Endothelial cell of umbilical vein (primary cell): ENCODE measurements at regions not wholly inside any gene's neighbourhood (a gene's known extent, or its start where the extent isn't known, plus 50 kb on each side); places are given as distances from the start of the nearest gene placed in this dataset.

Experiments
- BruUV-seq: library from RNA; stranded (reverse); fragments of 400-500 nt; replicated peaks from 2 replicates; lab custom pipeline; 2021; lab: Mats Ljungman, UMichigan
- CTCF ChIA-PET: fragments of 300-600, 350-600 bp; sonication (Branson Sonifier 250); formaldehyde crosslinking; loops from one replicate; lab custom pipeline; 2021; ENCODE audit warnings: antibody characterized with exemption, inconsistent platforms; lab: Charles Lee
- POLR2A ChIA-PET: fragments of 300-600, 350-600 bp; sonication (Branson Sonifier 250); formaldehyde crosslinking; loops from one replicate; lab custom pipeline; 2021; ENCODE audit warnings: antibody characterized with exemption, inconsistent platforms; lab: Charles Lee
- DNase-seq: peaks from one replicate; pipeline ENCODE4 v3.0.0-alpha.2; 2011; ENCODE audit warnings: low read depth, low spot score
- FAIRE-seq: peaks from 2 replicates; lab custom pipeline; 2011; peaks lifted over from hg19 to GRCh38; lab: Jason Lieb, UNC
- H2AFZ ChIP-seq: 2 replicates; pipeline ENCODE4 v1.6.0; 2012; ENCODE audit warnings: low read depth, low read length, control low read depth, inconsistent platforms
- H3K27ac ChIP-seq: 2 replicates; pipeline ENCODE4 v1.5.1; 2011; ENCODE audit warnings: low read depth, mild to moderate bottlenecking, control low read depth, low read length, moderate library complexity; ENCODE audit not compliant: insufficient read depth
- H3K27me3 ChIP-seq, 2 experiments: 2 replicates each; pipeline versions ENCODE4 v1.6.0 to v1.6.1; 2011; ENCODE audit warnings: low read length in 2 of 2, mixed read lengths in 1 of 2; ENCODE audit not compliant: control insufficient read depth in 2 of 2, insufficient read depth in 2 of 2
- H3K36me3 ChIP-seq, 2 experiments: 2 replicates in 1 of 2; 3 replicates in 1 of 2; pipeline ENCODE4 v1.5.1; 2011; ENCODE audit warnings: low read length in 2 of 2, mild to moderate bottlenecking in 1 of 2, moderate library complexity in 1 of 2; ENCODE audit not compliant: control insufficient read depth in 2 of 2, insufficient read depth in 2 of 2; ENCODE audit errors: extremely low read depth in 1 of 2
- H3K4me1 ChIP-seq: 3 replicates; pipeline ENCODE4 v1.5.1; 2011; ENCODE audit warnings: mild to moderate bottlenecking, low read length; ENCODE audit not compliant: control insufficient read depth, insufficient read depth; ENCODE audit errors: extremely low read depth
- H3K4me2 ChIP-seq: 2 replicates; pipeline ENCODE4 v1.6.1; 2011; ENCODE audit warnings: low read length, control low read depth, mixed read lengths; ENCODE audit not compliant: insufficient read depth
- H3K4me3 ChIP-seq, 3 experiments: fragments of 200-600 bp in 1 of 3; sonication (generic), shearing (Covaris generic) in 1 of 3; replicated peaks in 1 of 3; 2 replicates each; pipeline ENCODE4 v1.5.1; 2011 to 2016; ENCODE audit warnings: control low read depth in 3 of 3, low read length in 3 of 3, mild to moderate bottlenecking in 2 of 3, inconsistent platforms in 1 of 3, low read depth in 1 of 3, moderate library complexity in 1 of 3; ENCODE audit not compliant: insufficient read depth in 1 of 3
- H3K79me2 ChIP-seq: 2 replicates; pipeline ENCODE4 v1.6.0; 2012; ENCODE audit warnings: low read length, inconsistent platforms; ENCODE audit not compliant: control insufficient read depth, insufficient read depth
- H3K9ac ChIP-seq: replicated peaks from 2 replicates; pipeline ENCODE3; 2011; ENCODE audit warnings: low read length, control low read depth; ENCODE audit not compliant: insufficient read depth; ENCODE audit errors: extremely low read depth
- H3K9me1 ChIP-seq: replicated peaks from 3 replicates; pipeline ENCODE4 v1.6.0; 2011; ENCODE audit warnings: mild to moderate bottlenecking, low read length; ENCODE audit not compliant: control insufficient read depth, insufficient read depth; ENCODE audit errors: extremely low read depth
- H3K9me3 ChIP-seq: replicated peaks from 2 replicates; pipeline ENCODE4 v1.5.1; 2012; ENCODE audit warnings: low read length, inconsistent platforms; ENCODE audit not compliant: control insufficient read depth, insufficient read depth
- H4K20me1 ChIP-seq: replicated peaks from 2 replicates; pipeline ENCODE3; 2011; ENCODE audit warnings: mild to moderate bottlenecking, low read length; ENCODE audit not compliant: control insufficient read depth, insufficient read depth; ENCODE audit errors: extremely low read depth
- EZH2 ChIP-seq: IDR thresholded peaks from 2 replicates; pipeline ENCODE4 v1.6.1; 2012; ENCODE audit warnings: borderline replicate concordance, low read depth, mild to moderate bottlenecking, moderate library complexity, low read length, inconsistent platforms; ENCODE audit not compliant: severe bottlenecking
- FOS ChIP-seq: IDR thresholded peaks from 2 replicates; pipeline ENCODE4 v1.6.1; 2011; ENCODE audit warnings: mild to moderate bottlenecking, low read length, moderate library complexity, borderline replicate concordance; ENCODE audit not compliant: insufficient read depth
- JUN ChIP-seq: IDR thresholded peaks from 2 replicates; pipeline ENCODE4 v1.6.1; 2011; ENCODE audit warnings: borderline replicate concordance, low read depth; ENCODE audit not compliant: insufficient read length, insufficient read depth
- POLR2A ChIP-seq: IDR thresholded peaks from 2 replicates; pipeline ENCODE4 v1.6.1; 2012; ENCODE audit warnings: low read depth, mild to moderate bottlenecking, control low read depth, low read length
- POLR2AphosphoS5 ChIP-seq: IDR thresholded peaks from 2 replicates; pipeline ENCODE4 v1.6.1; 2012; ENCODE audit warnings: low read depth, mild to moderate bottlenecking, control low read depth, low read length, moderate library complexity; ENCODE audit not compliant: insufficient read depth
- dilution Hi-C: fragments of 300-500 bp; cut with MboI; formaldehyde crosslinking; loops from one replicate; pipeline ENCODE4 v1.15.0; 2019; ENCODE audit warnings: low sequenced_read_pairs; ENCODE audit not compliant: extremely low pct_ligation_motif_present
- intact Hi-C: fragments of 100-400 bp; cut with micrococcal nuclease; formaldehyde crosslinking; loops from one replicate; pipeline ENCODE4 v1.10.0; 2022
- TF ChIP-seq, protein P1 (sequence below), 2 donors: IDR thresholded peaks; 1 replicate in 1 of 2; 2 replicates in 1 of 2; pipeline ENCODE4 v1.5.1; 2011; ENCODE audit warnings: low read length in 2 of 2, mild to moderate bottlenecking in 2 of 2, moderate library complexity in 2 of 2, control low read depth in 1 of 2, inconsistent platforms in 1 of 2, low read depth in 1 of 2; ENCODE audit not compliant: insufficient read depth in 1 of 2; ENCODE audit errors: extremely low read depth in 1 of 2
- TF ChIP-seq, protein P2 (sequence below): IDR thresholded peaks from 2 replicates; pipeline ENCODE4 v1.6.1; 2011; ENCODE audit not compliant: insufficient read depth, insufficient read length

DNA sequence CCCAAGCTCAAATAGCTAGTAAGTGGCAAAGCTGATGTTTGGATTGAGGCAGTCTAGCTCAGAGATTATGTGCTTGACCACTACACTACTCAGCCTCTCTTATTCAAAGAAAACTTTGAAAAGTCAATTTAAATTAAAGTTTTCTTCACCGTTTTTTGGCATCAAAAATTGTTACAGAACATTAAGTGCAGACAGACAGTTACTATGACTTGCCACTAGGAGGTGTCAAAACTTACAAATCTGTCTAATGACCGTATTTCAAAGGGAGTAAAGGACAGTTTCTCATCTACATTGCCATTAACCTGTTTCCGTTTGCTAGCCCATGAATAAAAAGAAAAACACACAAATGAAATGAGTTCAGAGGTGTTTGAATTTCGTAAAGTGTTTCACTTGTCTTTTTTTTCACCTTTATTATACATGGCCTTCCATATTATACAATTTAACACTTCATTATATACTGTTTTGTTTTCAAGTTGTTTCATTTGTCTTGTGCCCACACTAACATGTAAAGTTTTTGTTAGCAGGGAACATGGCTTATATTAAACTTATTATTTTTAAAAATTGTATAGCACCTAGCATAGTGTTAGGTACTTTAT is 57.4 kb upstream of the MTF2 start:
- no peaks in the 10 kb centered on the region for H3K9me1 ChIP-seq
- H3K27me3 ChIP-seq, result peaks cover 16 to 17% of the 10 kb centered on the region in 2 experiments
- H3K4me2 ChIP-seq, result peak overlapping the region; percentile 24
- no peaks in the 10 kb centered on the region for H3K9me3 ChIP-seq
- ChIA-PET POLR2A (no interaction called here), CTCF (interaction anchor here (1.1 to 2.7 kb wide), 6 partner anchors 29 to 283 kb away, joined by 3 to 23 read pairs (median 4); no protein-coding TSS in a partner anchor)
- peaks cover 2% of the 10 kb centered on the region for H4K20me1 ChIP-seq
- FAIRE-seq (peak; percentile 90), DNase-seq (peak; percentile 57)
- dilution Hi-C loops (no loop called here), intact Hi-C loops (loop anchor here (1.0 kb wide), 2 partner anchors 41 to 283 kb away; no protein-coding TSS in a partner anchor)
- no peak overlapping the region for H2AFZ ChIP-seq
- TF ChIP-seq, protein P1, sequence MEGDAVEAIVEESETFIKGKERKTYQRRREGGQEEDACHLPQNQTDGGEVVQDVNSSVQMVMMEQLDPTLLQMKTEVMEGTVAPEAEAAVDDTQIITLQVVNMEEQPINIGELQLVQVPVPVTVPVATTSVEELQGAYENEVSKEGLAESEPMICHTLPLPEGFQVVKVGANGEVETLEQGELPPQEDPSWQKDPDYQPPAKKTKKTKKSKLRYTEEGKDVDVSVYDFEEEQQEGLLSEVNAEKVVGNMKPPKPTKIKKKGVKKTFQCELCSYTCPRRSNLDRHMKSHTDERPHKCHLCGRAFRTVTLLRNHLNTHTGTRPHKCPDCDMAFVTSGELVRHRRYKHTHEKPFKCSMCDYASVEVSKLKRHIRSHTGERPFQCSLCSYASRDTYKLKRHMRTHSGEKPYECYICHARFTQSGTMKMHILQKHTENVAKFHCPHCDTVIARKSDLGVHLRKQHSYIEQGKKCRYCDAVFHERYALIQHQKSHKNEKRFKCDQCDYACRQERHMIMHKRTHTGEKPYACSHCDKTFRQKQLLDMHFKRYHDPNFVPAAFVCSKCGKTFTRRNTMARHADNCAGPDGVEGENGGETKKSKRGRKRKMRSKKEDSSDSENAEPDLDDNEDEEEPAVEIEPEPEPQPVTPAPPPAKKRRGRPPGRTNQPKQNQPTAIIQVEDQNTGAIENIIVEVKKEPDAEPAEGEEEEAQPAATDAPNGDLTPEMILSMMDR (IDR thresholded peaks at IDR 0.05; ENCODE audit: extremely low read depth in 1 of 2, insufficient read depth in 1 of 2, low read depth in 1 of 2, low read length in 2 of 2), result peak; percentile 55 to 59
- no peak for TF ChIP-seq JUN
- no peak overlapping the region for H3K4me3 ChIP-seq
- H3K79me2 ChIP-seq, result no peaks in the 10 kb centered on the region
- no TSS peak for BruUV-seq
- H3K27ac ChIP-seq, result no peak overlapping the region
- H3K36me3 ChIP-seq, result no peaks in the 10 kb centered on the region
- H3K9ac ChIP-seq, result no peak overlapping the region
- H3K4me1 ChIP-seq, result peaks cover 2% of the 10 kb centered on the region

DNA sequence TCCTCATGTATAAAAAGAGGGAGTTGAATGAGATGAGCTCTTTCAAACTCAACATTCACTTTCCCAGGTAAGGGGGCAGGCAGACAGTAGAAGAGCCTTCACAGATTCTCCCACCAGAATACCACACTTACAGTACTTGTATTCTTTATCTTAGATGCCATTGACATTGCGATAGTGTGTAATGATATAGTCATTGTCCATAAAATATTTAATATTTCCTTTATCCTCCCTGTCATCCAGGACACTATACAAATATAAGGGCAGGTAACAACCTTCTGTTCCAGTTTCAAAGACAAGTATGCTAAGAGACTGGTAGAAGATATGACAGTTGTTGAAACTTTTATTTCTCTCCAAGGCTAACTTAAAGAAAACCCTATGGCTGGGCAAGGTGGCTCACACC is 56.5 kb upstream of the MTF2 start:
- DNase-seq, result no peak
- no peaks in the 10 kb centered on the region for H3K9me1 ChIP-seq
- TF ChIP-seq, protein P1 (IDR thresholded peaks at IDR 0.05; ENCODE audit: extremely low read depth in 1 of 2, insufficient read depth in 1 of 2, low read depth in 1 of 2, low read length in 2 of 2), result no peak
- TF ChIP-seq JUN (no peak), POLR2A (no peak), POLR2AphosphoS5 (no peak), EZH2 (no peak), FOS (no peak)
- TF ChIP-seq, protein P2, sequence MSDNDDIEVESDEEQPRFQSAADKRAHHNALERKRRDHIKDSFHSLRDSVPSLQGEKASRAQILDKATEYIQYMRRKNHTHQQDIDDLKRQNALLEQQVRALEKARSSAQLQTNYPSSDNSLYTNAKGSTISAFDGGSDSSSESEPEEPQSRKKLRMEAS, result no peak
- no peak overlapping the region for H3K4me2 ChIP-seq
- peaks cover 16 to 17% of the 10 kb centered on the region in 2 experiments for H3K27me3 ChIP-seq
- no peak overlapping the region for H3K9ac ChIP-seq
- dilution Hi-C loops (no loop called here), intact Hi-C loops (loop anchor here (1.0 kb wide), 1 partner anchor 282 kb away; no protein-coding TSS in a partner anchor)
- no peak overlapping the region for H3K27ac ChIP-seq
- no peak for FAIRE-seq
- H4K20me1 ChIP-seq, result peaks cover 2% of the 10 kb centered on the region
- H3K4me1 ChIP-seq, result peaks cover 2% of the 10 kb centered on the region
- POLR2A ChIA-PET, result no interaction called here
- H3K4me3 ChIP-seq, result no peak overlapping the region
- no peaks in the 10 kb centered on the region for H3K9me3 ChIP-seq
- BruUV-seq, result no TSS peak
- no peaks in the 10 kb centered on the region for H3K79me2 ChIP-seq
- CTCF ChIA-PET, result interaction anchor here (0.8 to 2.7 kb wide), 4 partner anchors 9 to 74 kb away, joined by 5 to 23 read pairs (median 6); partner anchors contain the start of gene MTF2
- H3K36me3 ChIP-seq, result no peaks in the 10 kb centered on the region
- no peak overlapping the region for H2AFZ ChIP-seq
